Activated naive CD8-positive, alpha-beta T cell treated with anti-CD3 and anti-CD28 coated beads, Interleukin-2, amount 10 ng/mL, durations not matched to agents 7 days and 5 days (primary cell): ENCODE measurements at regions not wholly inside any gene's neighbourhood (a gene's known extent, or its start where the extent isn't known, plus 50 kb on each side); places are given as distances from the start of the nearest gene placed in this dataset.

ENCODE experiments used
- ATAC-seq: fragments of 150-1000 bp; cut with Tn5 transposase; one replicate; pipeline ENCODE4 v1.10.0; 2021; ENCODE audit warnings: low read depth, moderate library complexity
- POLR2A ChIA-PET: fragments of 350-600 bp; sonication (Branson Sonifier 250); formaldehyde crosslinking; loops from one replicate; lab custom pipeline; 2021; ENCODE audit warnings: antibody characterized with exemption; lab: Charles Lee
- DNase-seq: peaks from one replicate; pipeline ENCODE4 v3.0.0; 2021
- H3K27ac Mint-ChIP-seq: one replicate; pipeline ENCODE4 v1.8.0; 2022; ENCODE audit warnings: mild to moderate bottlenecking, mixed read lengths
- H3K27me3 Mint-ChIP-seq: one replicate; pipeline ENCODE4 v1.8.0; 2022; ENCODE audit warnings: mild to moderate bottlenecking, moderate library complexity, mixed read lengths
- H3K36me3 Mint-ChIP-seq: one replicate; pipeline ENCODE4 v1.8.0; 2021; ENCODE audit warnings: mild to moderate bottlenecking, mixed read lengths
- H3K4me1 Mint-ChIP-seq: one replicate; pipeline ENCODE4 v1.8.0; 2021; ENCODE audit warnings: mixed read lengths
- H3K4me3 Mint-ChIP-seq: one replicate; pipeline ENCODE4 v1.8.0; 2022; ENCODE audit warnings: mild to moderate bottlenecking, moderate library complexity, mixed read lengths
- H3K9me3 Mint-ChIP-seq: one replicate; pipeline ENCODE4 v1.8.0; 2021; ENCODE audit warnings: mixed read lengths

GRCh38 chr19:28244966-28245365 is 968.0 kb downstream of the UQCRFS1 start:
- Mint-ChIP-seq H3K27me3 (no peaks in the 10 kb centered on the region), H3K27ac (no peak overlapping the region), H3K4me1 (no peaks in the 10 kb centered on the region), H3K36me3 (no peaks in the 10 kb centered on the region), H3K4me3 (no peak overlapping the region), H3K9me3 (peaks cover 1% of the 10 kb centered on the region)
- POLR2A ChIA-PET, result no interaction called here
- ATAC-seq, result no peak
- no peak for DNase-seq

GRCh38 chr19:28242317-28242927 is 970.5 kb downstream of the UQCRFS1 start:
- Mint-ChIP-seq H3K4me1 (no peaks in the 10 kb centered on the region), H3K4me3 (no peak overlapping the region), H3K9me3 (no peaks in the 10 kb centered on the region), H3K27me3 (no peaks in the 10 kb centered on the region), H3K36me3 (no peaks in the 10 kb centered on the region), H3K27ac (no peak overlapping the region)
- DNase-seq, result no peak
- no peak for ATAC-seq
- POLR2A ChIA-PET, result no interaction called here

- Mint-ChIP-seq H3K4me3 (no peak overlapping the region), H3K9me3 (no peaks in the 10 kb centered on the region), H3K27ac (no peak overlapping the region), H3K27me3 (no peaks in the 10 kb centered on the region), H3K4me1 (no peaks in the 10 kb centered on the region), H3K36me3 (no peaks in the 10 kb centered on the region)
- POLR2A ChIA-PET, result no interaction called here
- DNase-seq, result no peak
- ATAC-seq, result no peak
Measured at GRCh38 chr19:28239270-28239669, 973.7 kb downstream of the UQCRFS1 start.

GRCh38 chr19:28238270-28238820 is 974.6 kb downstream of the UQCRFS1 start:
- Mint-ChIP-seq H3K36me3 (no peaks in the 10 kb centered on the region), H3K9me3 (no peaks in the 10 kb centered on the region), H3K27me3 (no peaks in the 10 kb centered on the region), H3K4me1 (no peaks in the 10 kb centered on the region), H3K4me3 (no peak overlapping the region), H3K27ac (no peak overlapping the region)
- ATAC-seq (no peak), DNase-seq (no peak)
- POLR2A ChIA-PET, result no interaction called here

GRCh38 chr19:28235606-28236125 is 977.3 kb downstream of the UQCRFS1 start:
- Mint-ChIP-seq H3K4me3 (no peak overlapping the region), H3K9me3 (no peaks in the 10 kb centered on the region), H3K27me3 (no peaks in the 10 kb centered on the region), H3K36me3 (no peaks in the 10 kb centered on the region), H3K27ac (no peak overlapping the region), H3K4me1 (no peaks in the 10 kb centered on the region)
- ATAC-seq (no peak), DNase-seq (no peak)
- POLR2A ChIA-PET, result no interaction called here

- H3K4me1 Mint-ChIP-seq, result no peaks in the 10 kb centered on the region
- POLR2A ChIA-PET, result no interaction called here
- no peak overlapping the region for H3K4me3 Mint-ChIP-seq
- no peak overlapping the region for H3K27ac Mint-ChIP-seq
- ATAC-seq (no peak), DNase-seq (no peak)
- H3K36me3 Mint-ChIP-seq, result no peaks in the 10 kb centered on the region
- no peaks in the 10 kb centered on the region for H3K9me3 Mint-ChIP-seq
- no peaks in the 10 kb centered on the region for H3K27me3 Mint-ChIP-seq
Measured at GRCh38 chr19:28234637-28235036, 978.3 kb downstream of the UQCRFS1 start.

GRCh38 chr19:28228854-28229253 is 984.1 kb downstream of the UQCRFS1 start:
- no peaks in the 10 kb centered on the region for H3K4me1 Mint-ChIP-seq

GRCh38 chr19:28224441-28224840 is 988.5 kb downstream of the UQCRFS1 start:
- Mint-ChIP-seq H3K4me1 (no peaks in the 10 kb centered on the region), H3K4me3 (no peak overlapping the region), H3K36me3 (no peaks in the 10 kb centered on the region), H3K27me3 (no peaks in the 10 kb centered on the region), H3K27ac (no peak overlapping the region), H3K9me3 (peaks cover 7% of the 10 kb centered on the region)
- ATAC-seq (no peak), DNase-seq (no peak)
- POLR2A ChIA-PET, result no interaction called here

More at GRCh38 chr19:28228854-28229253, 984.1 kb downstream of the UQCRFS1 start:
- no peaks in the 10 kb centered on the region for H3K27me3 Mint-ChIP-seq
- POLR2A ChIA-PET, result no interaction called here
- no peak for ATAC-seq
- no peak overlapping the region for H3K4me3 Mint-ChIP-seq
- no peaks in the 10 kb centered on the region for H3K36me3 Mint-ChIP-seq
- H3K27ac Mint-ChIP-seq, result no peak overlapping the region
- DNase-seq, result no peak
- H3K9me3 Mint-ChIP-seq, result peaks cover 1% of the 10 kb centered on the region

- no peaks in the 10 kb centered on the region for H3K4me1 Mint-ChIP-seq
- no peaks in the 10 kb centered on the region for H3K27me3 Mint-ChIP-seq
- POLR2A ChIA-PET, result no interaction called here
- ATAC-seq (no peak), DNase-seq (no peak)
- no peaks in the 10 kb centered on the region for H3K36me3 Mint-ChIP-seq
- H3K4me3 Mint-ChIP-seq, result no peak overlapping the region
- no peak overlapping the region for H3K27ac Mint-ChIP-seq
- peaks cover 7% of the 10 kb centered on the region for H3K9me3 Mint-ChIP-seq
Measured at GRCh38 chr19:28221736-28222135, 991.2 kb downstream of the UQCRFS1 start.

GRCh38 chr19:28218728-28219127 is 994.2 kb downstream of the UQCRFS1 start:
- H3K4me3 Mint-ChIP-seq, result no peak overlapping the region
- no peaks in the 10 kb centered on the region for H3K36me3 Mint-ChIP-seq
- no peak for DNase-seq
- H3K9me3 Mint-ChIP-seq, result peaks cover 6% of the 10 kb centered on the region
- no peak for ATAC-seq
- no peak overlapping the region for H3K27ac Mint-ChIP-seq
- H3K4me1 Mint-ChIP-seq, result no peaks in the 10 kb centered on the region
- POLR2A ChIA-PET, result no interaction called here
- H3K27me3 Mint-ChIP-seq, result no peaks in the 10 kb centered on the region

- Mint-ChIP-seq H3K36me3 (no peaks in the 10 kb centered on the region), H3K27me3 (no peaks in the 10 kb centered on the region), H3K9me3 (peaks cover 6% of the 10 kb centered on the region), H3K27ac (no peak overlapping the region), H3K4me1 (no peaks in the 10 kb centered on the region), H3K4me3 (no peak overlapping the region)
- POLR2A ChIA-PET, result no interaction called here
- ATAC-seq, result no peak
- no peak for DNase-seq
Measured at GRCh38 chr19:28217022-28217421, 995.9 kb downstream of the UQCRFS1 start.

GRCh38 chr19:28213470-28214082 is 999.4 kb downstream of the UQCRFS1 start:
- Mint-ChIP-seq H3K36me3 (no peaks in the 10 kb centered on the region), H3K27ac (no peak overlapping the region), H3K4me1 (no peaks in the 10 kb centered on the region), H3K4me3 (no peak overlapping the region), H3K27me3 (no peaks in the 10 kb centered on the region), H3K9me3 (peaks cover 2% of the 10 kb centered on the region)
- POLR2A ChIA-PET, result no interaction called here
- ATAC-seq (no peak), DNase-seq (no peak)

GRCh38 chr19:28210886-28211285 is 1002.1 kb downstream of the UQCRFS1 start:
- Mint-ChIP-seq H3K4me3 (no peak overlapping the region), H3K36me3 (no peaks in the 10 kb centered on the region), H3K27me3 (no peaks in the 10 kb centered on the region), H3K4me1 (no peaks in the 10 kb centered on the region), H3K9me3 (peaks cover 2% of the 10 kb centered on the region), H3K27ac (no peak overlapping the region)
- POLR2A ChIA-PET, result no interaction called here
- no peak for ATAC-seq
- DNase-seq, result no peak

- H3K4me3 Mint-ChIP-seq, result no peak overlapping the region
- H3K36me3 Mint-ChIP-seq, result no peaks in the 10 kb centered on the region
- peaks cover 5% of the 10 kb centered on the region for H3K9me3 Mint-ChIP-seq
- no peaks in the 10 kb centered on the region for H3K27me3 Mint-ChIP-seq
- DNase-seq (no peak), ATAC-seq (no peak)
- POLR2A ChIA-PET, result no interaction called here
- no peak overlapping the region for H3K27ac Mint-ChIP-seq
- H3K4me1 Mint-ChIP-seq, result no peaks in the 10 kb centered on the region
Measured at GRCh38 chr19:28208745-28209144, 1004.2 kb downstream of the UQCRFS1 start.
